ENCODE measurements at regions not wholly inside any gene's neighbourhood (a gene's known extent, or its start where the extent isn't known, plus 50 kb on each side); places are given as distances from the start of the nearest gene placed in this dataset.

- no peak overlapping the region for H3K4me2 ChIP-seq (ENCODE audit: low read depth, low read length, poor library complexity, severe bottlenecking)
- H3K9me3 ChIP-seq (ENCODE audit: insufficient read depth, low read length) = no peaks in the 10 kb centered on the region
- no peaks in the 10 kb centered on the region for H3K27me3 ChIP-seq (ENCODE audit: low read length)
- H3K27ac ChIP-seq (ENCODE audit: low read depth, low read length) = no peak overlapping the region
- H3K4me3 ChIP-seq (ENCODE audit: insufficient read depth, low read length, poor library complexity, severe bottlenecking) = no peak overlapping the region
- H2AFZ ChIP-seq (ENCODE audit: low read depth, low read length, severe bottlenecking) = no peak overlapping the region
- H3K79me2 ChIP-seq (ENCODE audit: insufficient read depth, low read length) = no peaks in the 10 kb centered on the region
- no peaks in the 10 kb centered on the region for H3K9me2 ChIP-seq (replicated peaks; ENCODE audit: insufficient read depth, low read length)
- no peaks in the 10 kb centered on the region for H4K20me1 ChIP-seq (ENCODE audit: low read depth, low read length)
- no peaks in the 10 kb centered on the region for H3F3A ChIP-seq (ENCODE audit: insufficient read depth)
- H3K36me3 ChIP-seq (ENCODE audit: low read length) = no peaks in the 10 kb centered on the region
- no peak overlapping the region for H3K9ac ChIP-seq (ENCODE audit: low read length)
- no peak for TF ChIP-seq EZH2phosphoT487 (conservative IDR thresholded peaks at IDR 0.05; ENCODE audit: low read length)
These were observed 667.4 kb downstream of the ROBO2 start for GRCh38 chr3:77707281-77707680.

DNA sequence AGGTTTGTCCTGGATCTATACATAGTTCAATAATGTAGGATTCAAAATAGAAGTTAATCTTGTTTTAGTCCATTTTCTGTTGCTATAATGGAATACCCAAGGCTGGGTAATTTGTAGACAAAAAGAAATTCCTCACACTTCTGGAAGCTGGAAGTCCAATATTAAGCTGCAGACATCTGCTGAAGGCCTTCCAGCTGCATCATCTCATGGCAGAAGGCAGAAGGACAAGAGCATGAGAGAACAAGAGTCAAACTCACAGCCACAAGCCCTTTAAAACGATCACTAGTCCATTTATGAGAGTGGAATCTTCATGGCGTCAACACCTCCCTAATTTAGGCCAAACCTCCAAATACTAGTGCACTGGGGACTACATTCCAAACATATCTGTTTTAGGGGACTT lies 669.3 kb downstream of the ROBO2 start:
- Histone ChIP-seq H3K4me2 (ENCODE audit: low read depth, low read length, poor library complexity, severe bottlenecking) (no peak overlapping the region), H3K9ac (ENCODE audit: low read length) (no peak overlapping the region), H4K20me1 (ENCODE audit: low read depth, low read length) (no peaks in the 10 kb centered on the region), H3K27ac (ENCODE audit: low read depth, low read length) (no peak overlapping the region), H3K79me2 (ENCODE audit: insufficient read depth, low read length) (no peaks in the 10 kb centered on the region), H3K9me2 (replicated peaks; ENCODE audit: insufficient read depth, low read length) (no peaks in the 10 kb centered on the region), H3K36me3 (ENCODE audit: low read length) (no peaks in the 10 kb centered on the region), H3K27me3 (ENCODE audit: low read length) (no peaks in the 10 kb centered on the region), H3K4me3 (ENCODE audit: insufficient read depth, low read length, poor library complexity, severe bottlenecking) (no peak overlapping the region), H3F3A (ENCODE audit: insufficient read depth) (no peaks in the 10 kb centered on the region), H2AFZ (ENCODE audit: low read depth, low read length, severe bottlenecking) (no peak overlapping the region), H3K9me3 (ENCODE audit: insufficient read depth, low read length) (no peaks in the 10 kb centered on the region)
- TF ChIP-seq EZH2phosphoT487 (conservative IDR thresholded peaks at IDR 0.05; ENCODE audit: low read length) (no peak), CTCF (IDR thresholded peaks at IDR 0.05; ENCODE audit: insufficient read depth, low read length, poor library complexity, severe bottlenecking) (no peak)

GRCh38 chr3:77718311-77718710 lies 678.4 kb downstream of the ROBO2 start:
- H3K9me3 ChIP-seq (ENCODE audit: insufficient read depth, low read length) = no peaks in the 10 kb centered on the region
- H3K36me3 ChIP-seq (ENCODE audit: low read length) = no peaks in the 10 kb centered on the region
- no peak overlapping the region for H3K4me3 ChIP-seq (ENCODE audit: insufficient read depth, low read length, poor library complexity, severe bottlenecking)
- no peaks in the 10 kb centered on the region for H3K27me3 ChIP-seq (ENCODE audit: low read length)
- TF ChIP-seq CTCF (IDR thresholded peaks at IDR 0.05; ENCODE audit: insufficient read depth, low read length, poor library complexity, severe bottlenecking) = no peak
- TF ChIP-seq EZH2phosphoT487 (conservative IDR thresholded peaks at IDR 0.05; ENCODE audit: low read length) = no peak
- H3K4me2 ChIP-seq (ENCODE audit: low read depth, low read length, poor library complexity, severe bottlenecking) = no peak overlapping the region
- no peaks in the 10 kb centered on the region for H4K20me1 ChIP-seq (ENCODE audit: low read depth, low read length)
- H3K79me2 ChIP-seq (ENCODE audit: insufficient read depth, low read length) = no peaks in the 10 kb centered on the region
- no peak overlapping the region for H2AFZ ChIP-seq (ENCODE audit: low read depth, low read length, severe bottlenecking)
- H3K9ac ChIP-seq (ENCODE audit: low read length) = no peak overlapping the region
- no peaks in the 10 kb centered on the region for H3K9me2 ChIP-seq (replicated peaks; ENCODE audit: insufficient read depth, low read length)
- H3K27ac ChIP-seq (ENCODE audit: low read depth, low read length) = no peak overlapping the region
- no peaks in the 10 kb centered on the region for H3F3A ChIP-seq (ENCODE audit: insufficient read depth)

DNA sequence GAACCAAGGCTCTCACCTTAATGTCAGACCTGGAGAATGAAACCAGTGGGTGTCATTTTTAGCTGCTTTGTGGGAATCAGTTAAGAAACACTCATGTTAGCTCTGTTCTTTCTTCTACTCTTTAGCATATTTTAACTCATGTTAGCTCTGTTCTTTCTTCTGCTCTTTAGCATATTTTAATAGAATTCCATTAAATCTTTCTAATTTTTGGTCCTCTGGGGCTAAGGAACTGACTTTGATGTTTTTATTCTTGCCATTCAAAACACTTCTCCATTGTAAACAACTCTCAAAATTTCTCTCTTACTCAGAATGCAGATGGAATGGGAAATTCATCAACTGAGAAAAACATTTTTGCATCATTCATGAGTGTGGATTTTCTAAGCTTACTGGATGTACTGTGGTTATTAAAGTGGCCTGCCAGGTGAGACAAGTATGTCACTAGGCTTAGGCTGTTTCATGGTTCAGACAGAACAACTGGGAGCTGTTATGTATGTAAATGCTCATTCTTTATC lies 680.6 kb downstream of the ROBO2 start:
- Histone ChIP-seq H3K9me3 (ENCODE audit: insufficient read depth, low read length) (no peaks in the 10 kb centered on the region), H2AFZ (ENCODE audit: low read depth, low read length, severe bottlenecking) (no peak overlapping the region), H3K79me2 (ENCODE audit: insufficient read depth, low read length) (no peaks in the 10 kb centered on the region), H3K36me3 (ENCODE audit: low read length) (no peaks in the 10 kb centered on the region), H3K4me3 (ENCODE audit: insufficient read depth, low read length, poor library complexity, severe bottlenecking) (no peak overlapping the region), H3K27me3 (ENCODE audit: low read length) (no peaks in the 10 kb centered on the region), H3K9me2 (replicated peaks; ENCODE audit: insufficient read depth, low read length) (no peaks in the 10 kb centered on the region), H3F3A (ENCODE audit: insufficient read depth) (no peaks in the 10 kb centered on the region), H4K20me1 (ENCODE audit: low read depth, low read length) (no peaks in the 10 kb centered on the region), H3K9ac (ENCODE audit: low read length) (no peak overlapping the region), H3K27ac (ENCODE audit: low read depth, low read length) (no peak overlapping the region), H3K4me2 (ENCODE audit: low read depth, low read length, poor library complexity, severe bottlenecking) (no peak overlapping the region)
- TF ChIP-seq EZH2phosphoT487 (conservative IDR thresholded peaks at IDR 0.05; ENCODE audit: low read length) (no peak), CTCF (IDR thresholded peaks at IDR 0.05; ENCODE audit: insufficient read depth, low read length, poor library complexity, severe bottlenecking) (no peak)
